ENCODE measurements at regions not wholly inside any gene's neighbourhood (a gene's known extent, or its start where the extent isn't known, plus 50 kb on each side); places are given as distances from the start of the nearest gene placed in this dataset.
"Not testable (repeated sequence)": the region's sequence is repeated elsewhere in the genome, so short reads cannot be mapped to it uniquely, and the experiment has no call there.

DNA sequence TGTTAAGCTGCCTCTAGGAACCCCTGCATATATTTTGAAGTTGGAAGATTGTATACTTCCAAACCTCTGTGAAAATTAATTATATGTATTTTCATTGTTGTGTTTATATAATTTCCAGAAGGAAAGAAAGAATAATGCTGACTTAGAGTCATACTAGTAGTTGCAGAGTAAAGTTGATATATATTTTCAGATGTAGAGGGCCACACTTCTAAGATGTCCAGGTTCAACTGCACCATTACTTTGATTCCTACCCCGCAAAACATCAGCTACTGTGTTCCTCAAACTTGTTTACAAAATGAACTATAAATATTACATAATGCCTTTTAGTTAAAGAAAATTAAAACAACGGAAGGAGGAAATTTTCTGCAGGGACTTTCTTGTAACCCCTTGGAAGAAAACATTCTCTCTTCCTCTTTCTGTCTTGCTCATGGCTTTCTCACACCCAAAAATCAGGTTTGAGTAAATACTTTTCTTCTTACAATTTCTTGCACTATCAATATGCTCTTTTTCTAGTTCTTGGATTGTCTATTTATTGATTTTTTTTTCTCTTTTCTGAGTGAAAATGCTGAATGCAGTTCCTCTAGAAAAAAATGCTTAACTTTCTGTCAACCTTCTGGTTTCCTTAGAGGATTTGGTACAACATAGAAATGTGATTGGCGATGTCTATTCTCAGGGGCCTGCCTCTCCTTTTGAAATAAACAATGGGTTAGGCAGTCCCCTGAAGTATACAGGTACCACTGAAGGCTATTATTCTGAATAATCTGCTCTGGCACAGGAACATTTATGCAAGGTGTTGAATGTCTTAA, 867.8 kb downstream of the TTLL7 start:
- Mint-ChIP-seq H3K27ac (no peak overlapping the region), H3K27me3 (ENCODE audit: low read depth) (no peaks in the 10 kb centered on the region), H3K36me3 (ENCODE audit: low read depth) (no peaks in the 10 kb centered on the region), H3K9me3 (no peaks in the 10 kb centered on the region), H3K4me3 (no peak overlapping the region), H3K4me1 (ENCODE audit: low read depth) (no peaks in the 10 kb centered on the region)
- DNase-seq (ENCODE audit: low spot score) = no peak

- Mint-ChIP-seq H3K4me3 (no peak overlapping the region), H3K9me3 (no peaks in the 10 kb centered on the region), H3K36me3 (ENCODE audit: low read depth) (no peaks in the 10 kb centered on the region), H3K27me3 (ENCODE audit: low read depth) (no peaks in the 10 kb centered on the region), H3K27ac (no peak overlapping the region), H3K4me1 (ENCODE audit: low read depth) (no peaks in the 10 kb centered on the region)
- DNase-seq (ENCODE audit: low spot score) = no peak
Measured at GRCh38 chr1:83129107-83129506, 869.8 kb downstream of the TTLL7 start.

DNA sequence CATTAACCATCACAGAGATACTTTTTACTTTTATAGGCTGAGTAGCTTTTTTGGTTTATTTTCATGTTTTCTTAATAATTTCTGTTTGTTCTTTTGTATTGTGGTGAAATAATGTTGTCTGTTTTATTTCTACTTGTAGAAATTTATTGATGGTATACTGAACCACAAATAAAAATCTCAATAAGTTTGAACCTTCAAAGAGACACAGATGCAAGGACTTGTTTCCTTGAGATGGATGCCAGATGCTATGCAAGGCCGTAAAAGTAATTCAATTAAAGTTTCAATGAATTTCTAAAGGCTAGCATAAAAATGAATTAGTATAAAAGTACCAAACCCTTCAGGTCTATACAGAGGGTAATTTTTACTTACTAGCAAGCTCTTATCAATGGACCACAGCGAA, 873.5 kb downstream of the TTLL7 start:
- Mint-ChIP-seq H3K4me1 (ENCODE audit: low read depth) (no peaks in the 10 kb centered on the region), H3K27me3 (ENCODE audit: low read depth) (no peaks in the 10 kb centered on the region), H3K4me3 (no peak overlapping the region), H3K36me3 (ENCODE audit: low read depth) (no peaks in the 10 kb centered on the region), H3K9me3 (no peaks in the 10 kb centered on the region), H3K27ac (no peak overlapping the region)
- DNase-seq (ENCODE audit: low spot score) = no peak

DNA sequence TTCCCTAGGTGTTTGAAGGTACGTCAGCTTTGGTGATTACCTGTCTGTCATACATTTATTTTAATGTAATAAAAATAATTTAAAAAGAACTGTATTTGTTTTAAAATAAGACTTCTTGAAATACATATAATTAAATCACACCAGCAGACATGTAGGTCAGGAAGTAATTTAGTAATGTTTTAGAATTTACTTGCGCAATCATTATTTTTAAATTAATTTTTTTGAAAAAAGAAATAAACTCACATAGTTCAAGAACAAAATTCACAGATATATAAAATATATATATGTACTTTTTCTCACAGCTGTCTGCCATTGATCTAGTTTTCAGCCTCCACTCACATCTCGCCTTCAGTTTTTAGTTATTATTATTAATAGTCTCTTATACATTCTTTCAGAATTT, 875.9 kb downstream of the TTLL7 start:
- no peaks in the 10 kb centered on the region for H3K9me3 Mint-ChIP-seq
- no peak for DNase-seq (ENCODE audit: low spot score)

DNA sequence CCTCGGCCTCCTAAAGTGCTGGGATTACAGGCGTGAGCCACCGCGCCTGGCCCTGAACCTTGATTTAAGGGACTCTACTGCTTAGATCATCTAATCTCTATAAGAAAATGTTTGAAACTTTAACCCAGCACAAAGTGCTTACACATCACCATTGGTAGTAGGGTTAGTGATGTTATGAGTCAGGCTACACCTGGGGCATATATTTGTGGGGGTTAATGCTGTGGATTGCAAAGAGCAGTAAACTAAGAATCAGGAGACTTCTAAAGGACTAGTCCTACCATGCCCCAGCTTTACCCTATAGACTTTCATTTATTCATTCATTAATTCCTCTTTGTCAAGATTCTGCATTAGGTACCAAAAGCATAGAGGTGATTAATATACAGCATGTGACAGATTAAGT, 880.5 kb downstream of the TTLL7 start:
- no peaks in the 10 kb centered on the region for H3K36me3 Mint-ChIP-seq (ENCODE audit: low read depth)
- DNase-seq (ENCODE audit: low spot score) = no peak
- no peak overlapping the region for H3K27ac Mint-ChIP-seq
- H3K4me1 Mint-ChIP-seq (ENCODE audit: low read depth) = no peaks in the 10 kb centered on the region
- H3K9me3 Mint-ChIP-seq = no peaks in the 10 kb centered on the region
- H3K4me3 Mint-ChIP-seq = no peak overlapping the region
- H3K27me3 Mint-ChIP-seq (ENCODE audit: low read depth) = no peaks in the 10 kb centered on the region

More for the DNA sequence above, 875.9 kb downstream of the TTLL7 start:
- Mint-ChIP-seq H3K4me1 (ENCODE audit: low read depth) (no peaks in the 10 kb centered on the region), H3K4me3 (no peak overlapping the region), H3K27me3 (ENCODE audit: low read depth) (no peaks in the 10 kb centered on the region), H3K27ac (no peak overlapping the region), H3K36me3 (ENCODE audit: low read depth) (no peaks in the 10 kb centered on the region)

- H3K36me3 Mint-ChIP-seq (ENCODE audit: low read depth); DNase-seq (ENCODE audit: low spot score); H3K4me1 Mint-ChIP-seq (ENCODE audit: low read depth); H3K4me3 Mint-ChIP-seq; H3K27me3 Mint-ChIP-seq (ENCODE audit: low read depth); H3K9me3 Mint-ChIP-seq; H3K27ac Mint-ChIP-seq: not testable (repeated sequence)
Measured at GRCh38 chr1:83117030-83117429, 881.9 kb downstream of the TTLL7 start.

GRCh38 chr1:83115785-83116184, 883.1 kb downstream of the TTLL7 start:
- no peak for DNase-seq (ENCODE audit: low spot score)
- no peaks in the 10 kb centered on the region for H3K36me3 Mint-ChIP-seq (ENCODE audit: low read depth)
- no peaks in the 10 kb centered on the region for H3K4me1 Mint-ChIP-seq (ENCODE audit: low read depth)
- H3K27ac Mint-ChIP-seq = no peak overlapping the region
- no peak overlapping the region for H3K4me3 Mint-ChIP-seq
- no peaks in the 10 kb centered on the region for H3K27me3 Mint-ChIP-seq (ENCODE audit: low read depth)
- H3K9me3 Mint-ChIP-seq = no peaks in the 10 kb centered on the region

DNA sequence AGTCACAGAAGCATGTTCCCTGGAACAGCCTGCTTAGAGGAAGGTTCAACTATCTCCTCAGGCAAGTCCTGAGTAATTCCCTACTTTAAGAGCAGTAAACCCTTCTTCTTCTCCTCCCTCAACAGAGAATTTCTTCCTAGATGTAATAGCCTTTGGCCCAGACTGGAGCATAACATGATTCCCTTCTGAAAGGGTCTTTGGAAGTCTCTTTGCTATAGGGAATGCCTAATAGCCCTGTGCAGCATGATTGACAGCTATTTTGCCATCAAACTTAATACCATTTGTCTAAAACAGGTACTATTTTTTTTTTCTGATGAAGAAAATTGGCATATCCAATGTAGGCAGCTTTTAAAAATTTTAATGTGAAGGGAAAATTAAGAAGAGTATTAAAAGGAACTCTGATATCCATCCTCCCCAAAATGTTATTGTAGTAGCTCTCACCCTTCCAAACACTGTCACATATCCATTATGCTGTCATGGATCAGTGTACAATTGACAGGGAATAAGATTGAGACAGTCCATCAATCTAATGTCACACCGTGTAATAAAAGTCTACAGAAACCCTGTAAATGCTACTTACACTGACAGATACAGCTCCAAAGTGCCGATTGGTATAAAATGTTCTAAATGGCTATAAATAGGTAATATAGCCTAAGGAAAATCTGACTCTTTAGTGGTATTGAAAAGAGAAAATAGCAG, 884.6 kb downstream of the TTLL7 start:
- Mint-ChIP-seq H3K9me3 (no peaks in the 10 kb centered on the region), H3K36me3 (ENCODE audit: low read depth) (no peaks in the 10 kb centered on the region), H3K4me3 (no peak overlapping the region), H3K4me1 (ENCODE audit: low read depth) (no peaks in the 10 kb centered on the region), H3K27ac (no peak overlapping the region), H3K27me3 (ENCODE audit: low read depth) (no peaks in the 10 kb centered on the region)
- no peak for DNase-seq (ENCODE audit: low spot score)

- Mint-ChIP-seq H3K9me3 (no peaks in the 10 kb centered on the region), H3K4me3 (no peak overlapping the region), H3K36me3 (ENCODE audit: low read depth) (no peaks in the 10 kb centered on the region), H3K27me3 (ENCODE audit: low read depth) (no peaks in the 10 kb centered on the region), H3K4me1 (ENCODE audit: low read depth) (no peaks in the 10 kb centered on the region), H3K27ac (no peak overlapping the region)
- no peak for DNase-seq (ENCODE audit: low spot score)
Measured at GRCh38 chr1:83113652-83114051, 885.3 kb downstream of the TTLL7 start.

- Mint-ChIP-seq H3K4me1 (ENCODE audit: low read depth) (no peaks in the 10 kb centered on the region), H3K27ac (no peak overlapping the region), H3K9me3 (no peaks in the 10 kb centered on the region), H3K36me3 (ENCODE audit: low read depth) (no peaks in the 10 kb centered on the region), H3K27me3 (ENCODE audit: low read depth) (no peaks in the 10 kb centered on the region), H3K4me3 (no peak overlapping the region)
- no peak for DNase-seq (ENCODE audit: low spot score)
Measured at GRCh38 chr1:83112248-83112885, 886.6 kb downstream of the TTLL7 start.

GRCh38 chr1:83110156-83110555, 888.8 kb downstream of the TTLL7 start:
- H3K36me3 Mint-ChIP-seq (ENCODE audit: low read depth) = no peaks in the 10 kb centered on the region

GRCh38 chr1:83109692-83110091, 889.2 kb downstream of the TTLL7 start:
- no peaks in the 10 kb centered on the region for H3K27me3 Mint-ChIP-seq (ENCODE audit: low read depth)
- no peaks in the 10 kb centered on the region for H3K9me3 Mint-ChIP-seq
- H3K4me3 Mint-ChIP-seq = no peak overlapping the region
- no peaks in the 10 kb centered on the region for H3K4me1 Mint-ChIP-seq (ENCODE audit: low read depth)
- H3K27ac Mint-ChIP-seq = no peak overlapping the region
- no peak for DNase-seq (ENCODE audit: low spot score)
- H3K36me3 Mint-ChIP-seq (ENCODE audit: low read depth) = no peaks in the 10 kb centered on the region

More at GRCh38 chr1:83110156-83110555, 888.8 kb downstream of the TTLL7 start:
- Mint-ChIP-seq H3K27me3 (ENCODE audit: low read depth) (no peaks in the 10 kb centered on the region), H3K27ac (no peak overlapping the region), H3K9me3 (no peaks in the 10 kb centered on the region), H3K4me1 (ENCODE audit: low read depth) (no peaks in the 10 kb centered on the region), H3K4me3 (no peak overlapping the region)
- DNase-seq (ENCODE audit: low spot score) = no peak

GRCh38 chr1:83104558-83104957, 894.4 kb downstream of the TTLL7 start:
- no peak for DNase-seq (ENCODE audit: low spot score)
- Mint-ChIP-seq H3K27me3 (ENCODE audit: low read depth) (no peaks in the 10 kb centered on the region), H3K27ac (no peak overlapping the region), H3K4me3 (no peak overlapping the region), H3K4me1 (ENCODE audit: low read depth) (no peaks in the 10 kb centered on the region), H3K36me3 (ENCODE audit: low read depth) (no peaks in the 10 kb centered on the region), H3K9me3 (no peaks in the 10 kb centered on the region)

GRCh38 chr1:83103341-83103740, 895.6 kb downstream of the TTLL7 start:
- no peaks in the 10 kb centered on the region for H3K36me3 Mint-ChIP-seq (ENCODE audit: low read depth)

More at GRCh38 chr1:83103341-83103740, 895.6 kb downstream of the TTLL7 start:
- Mint-ChIP-seq H3K9me3 (no peaks in the 10 kb centered on the region), H3K4me3 (no peak overlapping the region), H3K27me3 (ENCODE audit: low read depth) (no peaks in the 10 kb centered on the region), H3K4me1 (ENCODE audit: low read depth) (no peaks in the 10 kb centered on the region), H3K27ac (no peak overlapping the region)
- no peak for DNase-seq (ENCODE audit: low spot score)

Measured in T-helper 2 cell treated with Interferon-gamma antibody and Interleukin-4, amounts not matched to agents 5 μg/mL and 100 μg/mL, for 36 hours (primary cell).